Lower leg skin (tissue), 3 donors: ENCODE measurements at regions not wholly inside any gene's neighbourhood (a gene's known extent, or its start where the extent isn't known, plus 50 kb on each side); places are given as distances from the start of the nearest gene placed in this dataset.

ENCODE experiments used
- POLR2A ChIP-seq, 2 donors: fragments of 450-650 bp; IDR thresholded peaks; one replicate each; pipeline ENCODE4 v1.6.1; 2016 to 2017; ENCODE audit warnings: antibody characterized with exemption in 2 of 2, mild to moderate bottlenecking in 1 of 2, moderate library complexity in 1 of 2
- TF ChIP-seq, protein P1 (sequence below), 3 donors: fragments of 450-650 bp; IDR thresholded peaks; one replicate each; pipeline ENCODE4 v1.5.1; 2016; ENCODE audit warnings: antibody characterized with exemption in 3 of 3, mild to moderate bottlenecking in 3 of 3, moderate library complexity in 2 of 3

DNA sequence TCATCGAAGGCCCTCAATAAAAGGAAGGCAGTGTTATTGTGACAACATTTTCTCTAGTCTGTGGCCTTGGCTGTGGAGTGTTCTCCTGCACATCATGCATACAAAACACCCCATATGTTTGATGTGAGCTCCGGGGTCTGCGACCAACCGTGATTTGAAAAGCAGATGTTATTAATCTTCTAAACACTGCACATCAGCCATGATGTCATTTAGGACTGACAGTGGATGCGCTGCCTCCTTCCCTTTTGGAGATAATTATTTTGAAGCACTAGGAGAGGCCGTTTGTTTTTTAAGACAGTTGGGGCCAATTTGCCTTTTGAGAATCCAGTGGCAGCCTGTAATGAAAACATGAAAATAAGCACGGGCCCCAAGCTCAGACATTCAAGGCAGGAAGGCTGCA lies 1041.6 kb downstream of the BCL11B start:
- TF ChIP-seq, protein P1, sequence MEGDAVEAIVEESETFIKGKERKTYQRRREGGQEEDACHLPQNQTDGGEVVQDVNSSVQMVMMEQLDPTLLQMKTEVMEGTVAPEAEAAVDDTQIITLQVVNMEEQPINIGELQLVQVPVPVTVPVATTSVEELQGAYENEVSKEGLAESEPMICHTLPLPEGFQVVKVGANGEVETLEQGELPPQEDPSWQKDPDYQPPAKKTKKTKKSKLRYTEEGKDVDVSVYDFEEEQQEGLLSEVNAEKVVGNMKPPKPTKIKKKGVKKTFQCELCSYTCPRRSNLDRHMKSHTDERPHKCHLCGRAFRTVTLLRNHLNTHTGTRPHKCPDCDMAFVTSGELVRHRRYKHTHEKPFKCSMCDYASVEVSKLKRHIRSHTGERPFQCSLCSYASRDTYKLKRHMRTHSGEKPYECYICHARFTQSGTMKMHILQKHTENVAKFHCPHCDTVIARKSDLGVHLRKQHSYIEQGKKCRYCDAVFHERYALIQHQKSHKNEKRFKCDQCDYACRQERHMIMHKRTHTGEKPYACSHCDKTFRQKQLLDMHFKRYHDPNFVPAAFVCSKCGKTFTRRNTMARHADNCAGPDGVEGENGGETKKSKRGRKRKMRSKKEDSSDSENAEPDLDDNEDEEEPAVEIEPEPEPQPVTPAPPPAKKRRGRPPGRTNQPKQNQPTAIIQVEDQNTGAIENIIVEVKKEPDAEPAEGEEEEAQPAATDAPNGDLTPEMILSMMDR (IDR thresholded peaks at IDR 0.05) = no peak
- no peak for TF ChIP-seq POLR2A (IDR thresholded peaks at IDR 0.05)
